ENCODE measurements at regions not wholly inside any gene's neighbourhood (a gene's known extent, or its start where the extent isn't known, plus 50 kb on each side); places are given as distances from the start of the nearest gene placed in this dataset.

- Histone ChIP-seq H3K27me3 (replicated peaks; ENCODE audit: control insufficient read depth, insufficient read depth, low read length) (no peaks in the 10 kb centered on the region; the same call in 1 of the 2 replicates), H3K36me3 (ENCODE audit: control insufficient read depth, insufficient read depth, low read length) (no peaks in the 10 kb centered on the region), H3K4me3 (replicated peaks; ENCODE audit: low read depth, low read length) (no peak overlapping the region)
- TF ChIP-seq CTCF (IDR thresholded peaks at IDR 0.05; ENCODE audit: insufficient read depth, low read length, poor library complexity, severe bottlenecking): no peak
- DNase-seq (ENCODE audit: extremely low read depth, insufficient read length): no peak
These were observed 86.3 kb downstream of the RTL9 start for GRCh38 chrX:110444996-110445395.

GRCh38 chrX:110448459-110448858 is 89.8 kb downstream of the RTL9 start:
- Histone ChIP-seq H3K4me3 (replicated peaks; ENCODE audit: low read depth, low read length) (no peak overlapping the region), H3K36me3 (ENCODE audit: control insufficient read depth, insufficient read depth, low read length) (no peaks in the 10 kb centered on the region), H3K27me3 (replicated peaks; ENCODE audit: control insufficient read depth, insufficient read depth, low read length) (peaks cover 3% of the 10 kb centered on the region)
- DNase-seq (ENCODE audit: extremely low read depth, insufficient read length): no peak
- TF ChIP-seq CTCF (IDR thresholded peaks at IDR 0.05; ENCODE audit: insufficient read depth, low read length, poor library complexity, severe bottlenecking): no peak

GRCh38 chrX:110449312-110449711 is 90.7 kb downstream of the RTL9 start:
- H3K36me3 ChIP-seq (ENCODE audit: control insufficient read depth, insufficient read depth, low read length): no peaks in the 10 kb centered on the region
- TF ChIP-seq CTCF (IDR thresholded peaks at IDR 0.05; ENCODE audit: insufficient read depth, low read length, poor library complexity, severe bottlenecking): no peak
- H3K27me3 ChIP-seq (replicated peaks; ENCODE audit: control insufficient read depth, insufficient read depth, low read length): peaks cover 3% of the 10 kb centered on the region
- H3K4me3 ChIP-seq (replicated peaks; ENCODE audit: low read depth, low read length): no peak overlapping the region
- DNase-seq (ENCODE audit: extremely low read depth, insufficient read length): no peak

- no peak overlapping the region for H3K4me3 ChIP-seq (replicated peaks; ENCODE audit: low read depth, low read length)
- peak; percentile 75 for TF ChIP-seq CTCF (IDR thresholded peaks at IDR 0.05; ENCODE audit: insufficient read depth, low read length, poor library complexity, severe bottlenecking)
- peaks cover 3% of the 10 kb centered on the region for H3K27me3 ChIP-seq (replicated peaks; ENCODE audit: control insufficient read depth, insufficient read depth, low read length)
- H3K36me3 ChIP-seq (ENCODE audit: control insufficient read depth, insufficient read depth, low read length): no peaks in the 10 kb centered on the region
- DNase-seq (ENCODE audit: extremely low read depth, insufficient read length): no peak
These were observed 91.4 kb downstream of the RTL9 start for GRCh38 chrX:110450050-110450449.

- peaks cover 3% of the 10 kb centered on the region; the same call in 1 of the 2 replicates for H3K27me3 ChIP-seq (replicated peaks; ENCODE audit: control insufficient read depth, insufficient read depth, low read length)
- no peak for DNase-seq (ENCODE audit: extremely low read depth, insufficient read length)
- H3K36me3 ChIP-seq (ENCODE audit: control insufficient read depth, insufficient read depth, low read length): no peaks in the 10 kb centered on the region
- no peak overlapping the region for H3K4me3 ChIP-seq (replicated peaks; ENCODE audit: low read depth, low read length)
- TF ChIP-seq CTCF (IDR thresholded peaks at IDR 0.05; ENCODE audit: insufficient read depth, low read length, poor library complexity, severe bottlenecking): no peak
These were observed 95.7 kb downstream of the RTL9 start for GRCh38 chrX:110454336-110454735.

GRCh38 chrX:110462957-110463356 is 104.3 kb downstream of the RTL9 start:
- no peak overlapping the region for H3K4me3 ChIP-seq (replicated peaks; ENCODE audit: low read depth, low read length)
- no peaks in the 10 kb centered on the region; the same call in 1 of the 2 replicates for H3K27me3 ChIP-seq (replicated peaks; ENCODE audit: control insufficient read depth, insufficient read depth, low read length)
- peak; percentile 31 for TF ChIP-seq CTCF (IDR thresholded peaks at IDR 0.05; ENCODE audit: insufficient read depth, low read length, poor library complexity, severe bottlenecking)
- DNase-seq (ENCODE audit: extremely low read depth, insufficient read length): no peak
- H3K36me3 ChIP-seq (ENCODE audit: control insufficient read depth, insufficient read depth, low read length): no peaks in the 10 kb centered on the region

Data from GM06990 (cell line).